ENCODE measurements at regions not wholly inside any gene's neighbourhood (a gene's known extent, or its start where the extent isn't known, plus 50 kb on each side); places are given as distances from the start of the nearest gene placed in this dataset.

GRCh38 chr18:44474067-44474411 lies 206.6 kb upstream of the SETBP1 start:
- no peaks in the 10 kb centered on the region for H3K9me3 ChIP-seq (ENCODE audit: control insufficient read depth, low read length, poor library complexity, severe bottlenecking)
- DNase-seq (no peak), ATAC-seq (no peak)
- no peaks in the 10 kb centered on the region for H3K27me3 Mint-ChIP-seq
- H3K4me1 Mint-ChIP-seq: no peaks in the 10 kb centered on the region
- no peaks in the 10 kb centered on the region for H3K36me3 Mint-ChIP-seq (ENCODE audit: low read depth)
- no peak overlapping the region for H3K4me3 Mint-ChIP-seq
- no peak overlapping the region for H3K27ac Mint-ChIP-seq

GRCh38 chr18:44474591-44474990 lies 206.1 kb upstream of the SETBP1 start:
- H3K27me3 Mint-ChIP-seq: no peaks in the 10 kb centered on the region
- no peaks in the 10 kb centered on the region for H3K36me3 Mint-ChIP-seq (ENCODE audit: low read depth)
- DNase-seq (no peak), ATAC-seq (no peak)
- no peak overlapping the region for H3K4me3 Mint-ChIP-seq
- no peaks in the 10 kb centered on the region for H3K4me1 Mint-ChIP-seq
- H3K9me3 ChIP-seq (ENCODE audit: control insufficient read depth, low read length, poor library complexity, severe bottlenecking): peaks cover 4% of the 10 kb centered on the region
- H3K27ac Mint-ChIP-seq: no peak overlapping the region

- H3K36me3 Mint-ChIP-seq (ENCODE audit: low read depth): no peaks in the 10 kb centered on the region
- peaks cover 4% of the 10 kb centered on the region for H3K9me3 ChIP-seq (ENCODE audit: control insufficient read depth, low read length, poor library complexity, severe bottlenecking)
- H3K27me3 Mint-ChIP-seq: no peaks in the 10 kb centered on the region
- DNase-seq (no peak), ATAC-seq (no peak)
- H3K4me3 Mint-ChIP-seq: no peak overlapping the region
- no peak overlapping the region for H3K27ac Mint-ChIP-seq
- H3K4me1 Mint-ChIP-seq: no peaks in the 10 kb centered on the region
These were observed 197.9 kb upstream of the SETBP1 start for GRCh38 chr18:44482761-44483160.

- no peak overlapping the region for H3K4me3 Mint-ChIP-seq
- H3K27me3 Mint-ChIP-seq: no peaks in the 10 kb centered on the region
- no peaks in the 10 kb centered on the region for H3K4me1 Mint-ChIP-seq
- no peak overlapping the region for H3K27ac Mint-ChIP-seq
- H3K36me3 Mint-ChIP-seq (ENCODE audit: low read depth): no peaks in the 10 kb centered on the region
- ATAC-seq (no peak), DNase-seq (no peak)
- no peaks in the 10 kb centered on the region for H3K9me3 ChIP-seq (ENCODE audit: control insufficient read depth, low read length, poor library complexity, severe bottlenecking)
These were observed 185.5 kb upstream of the SETBP1 start for GRCh38 chr18:44495151-44495550.

- no peaks in the 10 kb centered on the region for H3K4me1 Mint-ChIP-seq
- no peaks in the 10 kb centered on the region for H3K36me3 Mint-ChIP-seq (ENCODE audit: low read depth)
- H3K27ac Mint-ChIP-seq: no peak overlapping the region
- H3K9me3 ChIP-seq (ENCODE audit: control insufficient read depth, low read length, poor library complexity, severe bottlenecking): no peaks in the 10 kb centered on the region
- ATAC-seq: no peak
- H3K4me3 Mint-ChIP-seq: no peak overlapping the region
- H3K27me3 Mint-ChIP-seq: no peaks in the 10 kb centered on the region
- no peak for DNase-seq
These were observed 183.4 kb upstream of the SETBP1 start for GRCh38 chr18:44497311-44497710.

- no peak for DNase-seq
- Mint-ChIP-seq H3K36me3 (ENCODE audit: low read depth) (no peaks in the 10 kb centered on the region), H3K27ac (no peak overlapping the region), H3K27me3 (no peaks in the 10 kb centered on the region), H3K4me1 (no peaks in the 10 kb centered on the region), H3K4me3 (no peak overlapping the region)
- H3K9me3 ChIP-seq (ENCODE audit: control insufficient read depth, low read length, poor library complexity, severe bottlenecking): no peaks in the 10 kb centered on the region
- ATAC-seq: no peak
These were observed 182.8 kb upstream of the SETBP1 start for GRCh38 chr18:44497757-44498490.

- no peaks in the 10 kb centered on the region for H3K36me3 Mint-ChIP-seq (ENCODE audit: low read depth)
- no peak overlapping the region for H3K27ac Mint-ChIP-seq
- DNase-seq (no peak), ATAC-seq (no peak)
- no peaks in the 10 kb centered on the region for H3K27me3 Mint-ChIP-seq
- no peaks in the 10 kb centered on the region for H3K9me3 ChIP-seq (ENCODE audit: control insufficient read depth, low read length, poor library complexity, severe bottlenecking)
- H3K4me1 Mint-ChIP-seq: no peaks in the 10 kb centered on the region
- H3K4me3 Mint-ChIP-seq: no peak overlapping the region
These were observed 179.7 kb upstream of the SETBP1 start for GRCh38 chr18:44500808-44501610.

GRCh38 chr18:44502221-44502620 lies 178.5 kb upstream of the SETBP1 start:
- Mint-ChIP-seq H3K27ac (no peak overlapping the region), H3K4me3 (no peak overlapping the region), H3K4me1 (no peaks in the 10 kb centered on the region), H3K36me3 (ENCODE audit: low read depth) (peaks cover 2% of the 10 kb centered on the region), H3K27me3 (no peaks in the 10 kb centered on the region)
- ATAC-seq: no peak
- no peak for DNase-seq
- no peaks in the 10 kb centered on the region for H3K9me3 ChIP-seq (ENCODE audit: control insufficient read depth, low read length, poor library complexity, severe bottlenecking)

GRCh38 chr18:44502790-44503189 lies 177.9 kb upstream of the SETBP1 start:
- H3K4me3 Mint-ChIP-seq: no peak overlapping the region
- H3K9me3 ChIP-seq (ENCODE audit: control insufficient read depth, low read length, poor library complexity, severe bottlenecking): no peaks in the 10 kb centered on the region
- no peak overlapping the region for H3K27ac Mint-ChIP-seq
- H3K4me1 Mint-ChIP-seq: no peaks in the 10 kb centered on the region
- H3K27me3 Mint-ChIP-seq: no peaks in the 10 kb centered on the region
- DNase-seq (no peak), ATAC-seq (no peak)
- peaks cover 2% of the 10 kb centered on the region for H3K36me3 Mint-ChIP-seq (ENCODE audit: low read depth)

- H3K27ac Mint-ChIP-seq: no peak overlapping the region
- H3K9me3 ChIP-seq (ENCODE audit: control insufficient read depth, low read length, poor library complexity, severe bottlenecking): no peaks in the 10 kb centered on the region
- no peaks in the 10 kb centered on the region for H3K27me3 Mint-ChIP-seq
- ATAC-seq: no peak
- DNase-seq: no peak
- H3K4me3 Mint-ChIP-seq: no peak overlapping the region
- H3K36me3 Mint-ChIP-seq (ENCODE audit: low read depth): peaks cover 2% of the 10 kb centered on the region
- H3K4me1 Mint-ChIP-seq: no peaks in the 10 kb centered on the region
These were observed 176.8 kb upstream of the SETBP1 start for GRCh38 chr18:44503854-44504253.

- H3K27me3 Mint-ChIP-seq: no peaks in the 10 kb centered on the region
- DNase-seq (no peak), ATAC-seq (peak; percentile 57)
- H3K9me3 ChIP-seq (ENCODE audit: control insufficient read depth, low read length, poor library complexity, severe bottlenecking): no peaks in the 10 kb centered on the region
- no peak overlapping the region for H3K27ac Mint-ChIP-seq
- H3K4me3 Mint-ChIP-seq: no peak overlapping the region
- H3K36me3 Mint-ChIP-seq (ENCODE audit: low read depth): peaks cover 2% of the 10 kb centered on the region
- H3K4me1 Mint-ChIP-seq: no peaks in the 10 kb centered on the region
These were observed 172.9 kb upstream of the SETBP1 start for GRCh38 chr18:44507729-44508325.

GRCh38 chr18:44508474-44508873 lies 172.2 kb upstream of the SETBP1 start:
- no peaks in the 10 kb centered on the region for H3K9me3 ChIP-seq (ENCODE audit: control insufficient read depth, low read length, poor library complexity, severe bottlenecking)
- ATAC-seq (no peak), DNase-seq (no peak)
- Mint-ChIP-seq H3K4me1 (no peaks in the 10 kb centered on the region), H3K4me3 (no peak overlapping the region), H3K36me3 (ENCODE audit: low read depth) (peaks cover 2% of the 10 kb centered on the region), H3K27ac (no peak overlapping the region), H3K27me3 (no peaks in the 10 kb centered on the region)

GRCh38 chr18:44509048-44509447 lies 171.6 kb upstream of the SETBP1 start:
- H3K36me3 Mint-ChIP-seq (ENCODE audit: low read depth): peaks cover 2% of the 10 kb centered on the region
- no peak for ATAC-seq
- H3K4me1 Mint-ChIP-seq: no peaks in the 10 kb centered on the region
- no peak overlapping the region for H3K27ac Mint-ChIP-seq
- no peak overlapping the region for H3K4me3 Mint-ChIP-seq
- no peak for DNase-seq
- no peaks in the 10 kb centered on the region for H3K27me3 Mint-ChIP-seq
- H3K9me3 ChIP-seq (ENCODE audit: control insufficient read depth, low read length, poor library complexity, severe bottlenecking): no peaks in the 10 kb centered on the region

All from T-helper 17 cell (primary cell).